GM19455 (cell line): ENCODE measurements at regions not wholly inside any gene's neighbourhood (a gene's known extent, or its start where the extent isn't known, plus 50 kb on each side); places are given as distances from the start of the nearest gene placed in this dataset.
A peak's percentile ranks its signal among the peaks of the same experiment; 100 is the strongest.

Experiments used
- ATAC-seq: cut with Tn5 transposase; IDR thresholded peaks from one replicate; pipeline ENCODE4 v1.9.1; 2021; ENCODE audit not compliant: unreplicated experiment

GRCh38 chr4:121526509-121526908 is 145.7 kb upstream of the QRFPR start:
- ATAC-seq, result no peak

GRCh38 chr4:121519236-121519838 is 138.5 kb upstream of the QRFPR start:
- no peak for ATAC-seq

- ATAC-seq, result no peak
Measured at GRCh38 chr4:121517241-121517640, 136.4 kb upstream of the QRFPR start.

GRCh38 chr4:121514443-121514842 is 133.6 kb upstream of the QRFPR start:
- ATAC-seq, result no peak

- peak; percentile 70 for ATAC-seq
Measured at GRCh38 chr4:121510341-121510874, 129.6 kb upstream of the QRFPR start.

- ATAC-seq, result no peak
Measured at GRCh38 chr4:121485190-121485804, 104.5 kb upstream of the QRFPR start.

- ATAC-seq, result peak; percentile 81
Measured at GRCh38 chr4:121484633-121485032, 103.8 kb upstream of the QRFPR start.

GRCh38 chr4:121479808-121480207 is 99.0 kb upstream of the QRFPR start:
- ATAC-seq, result no peak

GRCh38 chr4:121477480-121477879 is 96.7 kb upstream of the QRFPR start:
- ATAC-seq, result no peak

- no peak for ATAC-seq
Measured at GRCh38 chr4:121477079-121477478, 96.3 kb upstream of the QRFPR start.

- ATAC-seq, result no peak
Measured at GRCh38 chr4:121472937-121473721, 92.3 kb upstream of the QRFPR start.

GRCh38 chr4:121464854-121465253 is 84.0 kb upstream of the QRFPR start:
- ATAC-seq, result no peak

GRCh38 chr4:121462660-121463261 is 81.9 kb upstream of the QRFPR start:
- ATAC-seq, result peak; percentile 82

- ATAC-seq, result no peak
Measured at GRCh38 chr4:121459026-121459425, 78.2 kb upstream of the QRFPR start.

- ATAC-seq, result no peak
Measured at GRCh38 chr4:121457278-121457875, 76.6 kb upstream of the QRFPR start.

- no peak for ATAC-seq
Measured at GRCh38 chr4:121455285-121455684, 74.5 kb upstream of the QRFPR start.

- ATAC-seq, result no peak
Measured at GRCh38 chr4:121454251-121454979, 73.6 kb upstream of the QRFPR start.

GRCh38 chr4:121451310-121451709 is 70.5 kb upstream of the QRFPR start:
- ATAC-seq, result no peak

GRCh38 chr4:121449416-121449815 is 68.6 kb upstream of the QRFPR start:
- ATAC-seq, result no peak

GRCh38 chr4:121448231-121448630 is 67.4 kb upstream of the QRFPR start:
- ATAC-seq, result no peak
